ENCODE measurements at regions not wholly inside any gene's neighbourhood (a gene's known extent, or its start where the extent isn't known, plus 50 kb on each side); places are given as distances from the start of the nearest gene placed in this dataset.

- no peak overlapping the region for H3K4me3 ChIP-seq (ENCODE audit: low read length)
- no peaks in the 10 kb centered on the region for H3K27me3 ChIP-seq (ENCODE audit: control insufficient read depth, insufficient read depth, low read length)
- peaks cover 36% of the 10 kb centered on the region for H3K4me1 ChIP-seq (ENCODE audit: control insufficient read depth, insufficient read depth, low read length)
- H3K36me3 ChIP-seq (ENCODE audit: insufficient read depth, low read length): no peaks in the 10 kb centered on the region
- no peak overlapping the region for H3K9ac ChIP-seq (ENCODE audit: low read depth, low read length)
- H3K9me3 ChIP-seq (replicated peaks; ENCODE audit: low read length): no peaks in the 10 kb centered on the region
- no peak overlapping the region for H3K4me2 ChIP-seq (ENCODE audit: low read length)
Measured at GRCh38 chr14:49991491-49991890, 98.6 kb downstream of the ARF6 start.

GRCh38 chr14:49992036-49992435, 99.2 kb downstream of the ARF6 start:
- Histone ChIP-seq H3K4me2 (ENCODE audit: low read length) (no peak overlapping the region), H3K4me1 (ENCODE audit: control insufficient read depth, insufficient read depth, low read length) (peaks cover 30% of the 10 kb centered on the region), H3K36me3 (ENCODE audit: insufficient read depth, low read length) (no peaks in the 10 kb centered on the region), H3K9me3 (replicated peaks; ENCODE audit: low read length) (no peaks in the 10 kb centered on the region), H3K27me3 (ENCODE audit: control insufficient read depth, insufficient read depth, low read length) (no peaks in the 10 kb centered on the region), H3K4me3 (ENCODE audit: low read length) (no peak overlapping the region), H3K9ac (ENCODE audit: low read depth, low read length) (no peak overlapping the region)

GRCh38 chr14:49992448-49992847, 99.6 kb downstream of the ARF6 start:
- no peaks in the 10 kb centered on the region for H3K9me3 ChIP-seq (replicated peaks; ENCODE audit: low read length)
- H3K36me3 ChIP-seq (ENCODE audit: insufficient read depth, low read length): no peaks in the 10 kb centered on the region
- no peaks in the 10 kb centered on the region for H3K27me3 ChIP-seq (ENCODE audit: control insufficient read depth, insufficient read depth, low read length)
- peaks cover 28% of the 10 kb centered on the region for H3K4me1 ChIP-seq (ENCODE audit: control insufficient read depth, insufficient read depth, low read length)
- H3K4me2 ChIP-seq (ENCODE audit: low read length): no peak overlapping the region
- peak overlapping the region; percentile 9 for H3K9ac ChIP-seq (ENCODE audit: low read depth, low read length)
- H3K4me3 ChIP-seq (ENCODE audit: low read length): no peak overlapping the region

DNA sequence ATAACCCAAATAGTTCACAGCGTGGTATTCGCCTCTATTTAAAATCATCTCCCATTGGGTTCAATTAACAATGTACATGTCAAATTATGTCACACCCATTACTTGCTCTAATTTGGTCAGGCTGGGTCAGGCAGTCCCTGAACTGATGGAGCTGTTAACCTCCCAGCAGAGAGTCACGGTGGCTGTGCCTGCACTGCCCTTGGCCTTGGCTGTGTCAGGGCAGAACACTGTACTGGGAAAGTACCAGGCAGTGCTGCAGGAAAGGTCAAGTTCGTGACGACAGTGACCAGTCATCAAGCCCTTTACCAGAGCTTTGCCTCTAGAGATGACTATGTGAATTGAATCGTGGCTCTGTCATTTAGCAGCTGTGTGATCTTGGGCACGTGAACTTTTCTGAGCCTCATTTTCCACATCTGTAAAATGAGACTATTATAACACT, 100.0 kb downstream of the ARF6 start:
- Histone ChIP-seq H3K27me3 (ENCODE audit: control insufficient read depth, insufficient read depth, low read length) (no peaks in the 10 kb centered on the region), H3K4me2 (ENCODE audit: low read length) (no peak overlapping the region), H3K36me3 (ENCODE audit: insufficient read depth, low read length) (no peaks in the 10 kb centered on the region), H3K9ac (ENCODE audit: low read depth, low read length) (peak overlapping the region; percentile 9), H3K4me3 (ENCODE audit: low read length) (no peak overlapping the region), H3K4me1 (ENCODE audit: control insufficient read depth, insufficient read depth, low read length) (peaks cover 23% of the 10 kb centered on the region), H3K9me3 (replicated peaks; ENCODE audit: low read length) (no peaks in the 10 kb centered on the region)

DNA sequence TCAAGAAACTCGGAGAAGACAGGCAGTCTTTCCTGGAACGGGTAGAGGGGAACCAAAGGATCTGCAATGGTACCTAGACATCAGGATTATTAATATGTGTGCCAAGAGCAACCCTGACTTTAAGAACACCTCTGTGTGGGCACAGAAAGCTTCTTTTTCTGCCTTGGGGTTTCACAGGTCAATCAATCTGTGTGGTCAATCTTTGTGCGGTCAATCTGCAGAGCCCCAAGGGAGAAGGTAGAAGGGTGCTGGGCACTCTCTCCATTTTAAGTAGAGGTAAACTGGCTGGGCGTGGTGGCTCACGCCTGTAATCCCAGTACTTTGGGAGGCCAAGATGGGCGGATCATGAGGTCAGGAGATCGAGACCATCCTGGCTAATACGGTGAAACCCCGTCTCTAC, 100.7 kb downstream of the ARF6 start:
- peaks cover 20% of the 10 kb centered on the region for H3K4me1 ChIP-seq (ENCODE audit: control insufficient read depth, insufficient read depth, low read length)
- no peak overlapping the region for H3K4me3 ChIP-seq (ENCODE audit: low read length)
- no peak overlapping the region for H3K4me2 ChIP-seq (ENCODE audit: low read length)
- H3K36me3 ChIP-seq (ENCODE audit: insufficient read depth, low read length): no peaks in the 10 kb centered on the region
- H3K9ac ChIP-seq (ENCODE audit: low read depth, low read length): no peak overlapping the region
- no peaks in the 10 kb centered on the region for H3K9me3 ChIP-seq (replicated peaks; ENCODE audit: low read length)
- H3K27me3 ChIP-seq (ENCODE audit: control insufficient read depth, insufficient read depth, low read length): no peaks in the 10 kb centered on the region

- peak overlapping the region; percentile 20 for H3K9ac ChIP-seq (ENCODE audit: low read depth, low read length)
- H3K4me3 ChIP-seq (ENCODE audit: low read length): no peak overlapping the region
- H3K36me3 ChIP-seq (ENCODE audit: insufficient read depth, low read length): no peaks in the 10 kb centered on the region
- peak overlapping the region; percentile 16 for H3K4me2 ChIP-seq (ENCODE audit: low read length)
- H3K27me3 ChIP-seq (ENCODE audit: control insufficient read depth, insufficient read depth, low read length): no peaks in the 10 kb centered on the region
- peaks cover 35% of the 10 kb centered on the region for H3K4me1 ChIP-seq (ENCODE audit: control insufficient read depth, insufficient read depth, low read length)
- H3K9me3 ChIP-seq (replicated peaks; ENCODE audit: low read length): no peaks in the 10 kb centered on the region
Measured at GRCh38 chr14:49994951-49995561, 102.2 kb downstream of the ARF6 start.

DNA sequence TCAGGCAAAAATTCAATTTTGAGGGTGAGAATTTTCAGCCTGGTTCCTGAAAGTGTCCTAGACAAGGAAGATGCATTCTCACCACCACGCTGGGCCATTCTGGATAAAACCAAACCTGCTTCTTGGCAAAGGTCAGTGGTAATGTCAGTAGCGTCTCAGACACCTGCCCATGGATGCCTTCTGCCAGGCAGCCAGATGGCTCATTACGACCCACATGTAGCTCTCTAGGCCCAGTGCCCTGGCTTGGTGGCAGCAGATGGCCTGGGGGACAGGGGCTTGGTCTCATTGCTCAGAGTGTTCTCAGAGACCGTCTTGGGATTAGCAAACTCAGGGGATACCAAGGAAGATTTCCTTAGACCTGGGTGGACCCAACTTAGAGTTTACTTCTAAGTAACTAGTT, 105.1 kb downstream of the ARF6 start:
- H3K4me2 ChIP-seq (ENCODE audit: low read length): no peak overlapping the region
- H3K27me3 ChIP-seq (ENCODE audit: control insufficient read depth, insufficient read depth, low read length): no peaks in the 10 kb centered on the region
- H3K4me3 ChIP-seq (ENCODE audit: low read length): no peak overlapping the region
- no peak overlapping the region for H3K9ac ChIP-seq (ENCODE audit: low read depth, low read length)
- H3K9me3 ChIP-seq (replicated peaks; ENCODE audit: low read length): no peaks in the 10 kb centered on the region
- H3K4me1 ChIP-seq (ENCODE audit: control insufficient read depth, insufficient read depth, low read length): peaks cover 59% of the 10 kb centered on the region
- H3K36me3 ChIP-seq (ENCODE audit: insufficient read depth, low read length): no peaks in the 10 kb centered on the region

DNA sequence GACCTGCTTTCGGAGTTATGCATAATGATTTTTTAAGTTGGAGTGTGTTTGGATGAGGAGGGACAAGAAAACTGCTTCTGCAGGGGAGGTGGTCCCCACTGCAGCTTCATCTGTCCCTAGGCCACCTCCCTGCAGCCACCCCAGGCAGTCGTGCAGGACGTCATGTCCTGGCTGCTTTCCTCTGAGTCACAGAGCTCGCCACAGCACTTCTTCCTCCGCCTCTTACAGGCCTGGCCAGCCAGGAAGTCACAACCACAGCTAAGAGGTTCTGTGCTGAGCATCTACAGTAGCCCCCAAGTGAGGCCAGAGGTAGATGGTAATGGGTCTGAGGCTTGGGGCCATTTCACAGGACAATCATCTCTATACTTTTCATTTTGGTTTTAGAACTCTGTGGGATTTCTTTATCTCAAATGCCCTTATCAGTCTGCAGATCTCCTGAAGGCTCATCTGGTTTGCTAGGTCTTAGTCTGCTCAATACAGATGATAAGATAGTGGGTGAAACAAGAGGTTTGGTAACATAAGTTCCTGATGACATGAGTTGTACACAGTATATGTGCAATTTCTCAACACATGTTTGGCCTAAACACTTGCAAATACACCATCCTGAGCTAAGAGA, 106.4 kb downstream of the ARF6 start:
- Histone ChIP-seq H3K9ac (ENCODE audit: low read depth, low read length) (peak overlapping the region; percentile 79), H3K4me3 (ENCODE audit: low read length) (peak overlapping the region; percentile 37), H3K4me2 (ENCODE audit: low read length) (peak overlapping the region; percentile 71), H3K27me3 (ENCODE audit: control insufficient read depth, insufficient read depth, low read length) (no peaks in the 10 kb centered on the region), H3K36me3 (ENCODE audit: insufficient read depth, low read length) (no peaks in the 10 kb centered on the region), H3K9me3 (replicated peaks; ENCODE audit: low read length) (no peaks in the 10 kb centered on the region), H3K4me1 (ENCODE audit: control insufficient read depth, insufficient read depth, low read length) (peaks cover 66% of the 10 kb centered on the region)

GRCh38 chr14:49999826-50000379, 107.0 kb downstream of the ARF6 start:
- H3K4me3 ChIP-seq (ENCODE audit: low read length): peak overlapping the region; percentile 37
- H3K4me1 ChIP-seq (ENCODE audit: control insufficient read depth, insufficient read depth, low read length): peaks cover 65% of the 10 kb centered on the region
- H3K36me3 ChIP-seq (ENCODE audit: insufficient read depth, low read length): no peaks in the 10 kb centered on the region
- no peaks in the 10 kb centered on the region for H3K27me3 ChIP-seq (ENCODE audit: control insufficient read depth, insufficient read depth, low read length)
- H3K9ac ChIP-seq (ENCODE audit: low read depth, low read length): peak overlapping the region; percentile 79
- peak overlapping the region; percentile 71 for H3K4me2 ChIP-seq (ENCODE audit: low read length)
- H3K9me3 ChIP-seq (replicated peaks; ENCODE audit: low read length): no peaks in the 10 kb centered on the region

DNA sequence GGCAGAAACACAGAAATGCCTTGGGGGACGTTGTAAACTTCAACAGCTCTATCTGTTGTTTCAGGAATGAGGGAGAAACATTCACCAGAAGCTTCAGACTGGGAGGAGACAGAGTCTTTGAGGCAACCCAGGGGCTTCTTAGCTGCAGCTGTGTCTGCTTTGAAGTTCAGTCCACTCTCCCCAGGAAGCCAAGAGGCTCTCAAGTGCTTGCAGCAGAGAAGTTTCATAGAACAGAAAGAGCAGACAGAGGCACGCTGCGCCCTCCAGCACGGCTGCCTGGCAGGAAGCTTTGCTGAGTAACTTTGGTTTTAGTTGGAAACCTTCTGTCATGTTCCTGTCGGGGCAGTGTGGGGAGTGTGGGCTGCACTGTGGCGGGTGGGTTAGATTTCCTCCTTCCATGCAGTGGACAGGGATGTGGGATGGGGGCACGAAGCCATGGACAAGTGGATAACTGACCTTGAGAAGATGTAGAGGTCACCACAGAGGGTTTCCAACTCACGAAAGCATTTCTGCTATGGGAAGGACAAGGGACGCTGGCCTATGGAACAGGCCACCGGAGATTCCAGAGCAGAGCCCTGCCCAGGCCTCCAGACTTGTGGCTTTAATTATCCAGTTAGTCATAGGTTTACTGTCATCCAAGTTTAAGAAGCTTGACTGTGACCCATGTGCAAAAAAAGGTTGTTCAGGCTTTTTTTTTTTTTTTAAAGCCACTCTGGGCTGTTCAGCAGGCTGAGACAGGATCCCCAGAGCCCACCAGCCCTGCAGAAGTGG, 107.7 kb downstream of the ARF6 start:
- H3K27me3 ChIP-seq (ENCODE audit: control insufficient read depth, insufficient read depth, low read length): no peaks in the 10 kb centered on the region
- peak overlapping the region; percentile 37 for H3K4me3 ChIP-seq (ENCODE audit: low read length)
- no peaks in the 10 kb centered on the region for H3K9me3 ChIP-seq (replicated peaks; ENCODE audit: low read length)
- H3K4me2 ChIP-seq (ENCODE audit: low read length): peak overlapping the region; percentile 71
- H3K4me1 ChIP-seq (ENCODE audit: control insufficient read depth, insufficient read depth, low read length): peaks cover 58% of the 10 kb centered on the region
- H3K36me3 ChIP-seq (ENCODE audit: insufficient read depth, low read length): no peaks in the 10 kb centered on the region
- peak overlapping the region; percentile 79 for H3K9ac ChIP-seq (ENCODE audit: low read depth, low read length)

- H3K9me3 ChIP-seq (replicated peaks; ENCODE audit: low read length): no peaks in the 10 kb centered on the region
- H3K36me3 ChIP-seq (ENCODE audit: insufficient read depth, low read length): no peaks in the 10 kb centered on the region
- peaks cover 54% of the 10 kb centered on the region for H3K4me1 ChIP-seq (ENCODE audit: control insufficient read depth, insufficient read depth, low read length)
- H3K27me3 ChIP-seq (ENCODE audit: control insufficient read depth, insufficient read depth, low read length): no peaks in the 10 kb centered on the region
- peak overlapping the region; percentile 82 for H3K9ac ChIP-seq (ENCODE audit: low read depth, low read length)
- H3K4me2 ChIP-seq (ENCODE audit: low read length): peak overlapping the region; percentile 72
- H3K4me3 ChIP-seq (ENCODE audit: low read length): peak overlapping the region; percentile 40
Measured at GRCh38 chr14:50001151-50001998, 108.5 kb downstream of the ARF6 start.

Measured in skeletal muscle satellite cell (primary cell).